ENCODE measurements at regions not wholly inside any gene's neighbourhood (a gene's known extent, or its start where the extent isn't known, plus 50 kb on each side); places are given as distances from the start of the nearest gene placed in this dataset.
"Not testable (repeated sequence)": the region's sequence is repeated elsewhere in the genome, so short reads cannot be mapped to it uniquely, and the experiment has no call there.

DNA sequence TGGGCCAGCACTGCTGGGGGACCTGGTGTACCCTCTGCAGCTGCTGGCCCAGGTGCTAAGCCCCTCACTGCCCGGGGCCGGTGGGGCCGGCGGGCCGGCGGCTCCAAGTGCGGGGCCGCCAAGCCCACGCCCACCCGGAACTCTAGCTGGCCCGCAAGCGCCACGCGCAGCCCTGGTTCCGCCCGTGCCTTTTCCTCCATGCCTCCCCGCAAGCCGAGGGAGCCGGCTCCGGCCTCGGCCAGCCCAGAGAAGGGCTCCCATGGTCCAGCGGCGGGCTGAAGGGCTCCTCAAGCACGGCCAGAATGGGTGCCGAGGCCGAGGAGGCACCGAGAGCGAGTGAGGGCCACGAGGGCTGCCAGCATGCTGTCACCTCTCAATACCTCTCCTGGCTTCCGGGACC is 194.9 kb downstream of the STK31 start:
- intact Hi-C loops (cut with micrococcal nuclease); H2BK5ac ChIP-seq (ENCODE audit: low read depth, low read length, poor library complexity, severe bottlenecking); POLR2A ChIA-PET (ENCODE audit: unreplicated experiment); H3K4me3 ChIP-seq (ENCODE audit: insufficient read depth, low read depth, low read length); in situ Hi-C loops (cut with MboI; ENCODE audit: low sequenced_read_pairs); H2AK5ac ChIP-seq (ENCODE audit: low read depth, low read length); H3K18ac ChIP-seq (ENCODE audit: low read depth, low read length); H3K79me1 ChIP-seq (ENCODE audit: low read depth in 1 of 2, low read length in 2 of 2); ATAC-seq (ENCODE audit: low read depth); H2BK15ac ChIP-seq (ENCODE audit: low read depth, low read length); H3K4ac ChIP-seq (ENCODE audit: low read depth, low read length); H3K27me3 ChIP-seq (ENCODE audit: control insufficient read depth, insufficient read depth, low read length); DNase-seq; H3K9ac ChIP-seq (ENCODE audit: low read depth, low read length); H3K9me1 ChIP-seq (ENCODE audit: insufficient read depth, low read length); H3K56ac ChIP-seq (ENCODE audit: extremely low read depth, insufficient read depth, low read length); H3K23ac ChIP-seq (ENCODE audit: low read depth, low read length); H4K5ac ChIP-seq (ENCODE audit: low read depth, low read length); BruUV-seq (replicated peaks); dilution Hi-C loops (cut with HindIII; ENCODE audit: low sequenced_read_pairs, unreplicated experiment); H3K4me1 ChIP-seq (ENCODE audit: control insufficient read depth, insufficient read depth, low read length); H2AK9ac ChIP-seq (replicated peaks; ENCODE audit: low read depth, low read length, poor library complexity); H4K91ac ChIP-seq (ENCODE audit: insufficient read depth, low read depth, low read length); H3K4me2 ChIP-seq (ENCODE audit: low read depth, low read length); H4K8ac ChIP-seq (ENCODE audit: low read depth in 2 of 2, low read length in 2 of 2); CTCF ChIA-PET; H3K9me3 ChIP-seq (ENCODE audit: control insufficient read depth, insufficient read depth, low read length); H2BK120ac ChIP-seq (ENCODE audit: low read depth, low read length); H3K36me3 ChIP-seq (ENCODE audit: control insufficient read depth, insufficient read depth, low read length); H2AFZ ChIP-seq (replicated peaks; ENCODE audit: low read length, poor library complexity); H2BK20ac ChIP-seq (ENCODE audit: low read depth, low read length); H3K27ac ChIP-seq (ENCODE audit: insufficient read depth, low read length); H3K14ac ChIP-seq (replicated peaks; ENCODE audit: low read depth, low read length); H4K20me1 ChIP-seq (ENCODE audit: insufficient read depth, low read length): not testable (repeated sequence)
- WGBS, 2 experiments (ENCODE audit: extremely low coverage in 2 of 2, insufficient read length in 1 of 2) = no CpG with 5 or more reads among the region's 30 CpGs

Measured in IMR-90 (cell line).